GM12801 (cell line): ENCODE measurements at regions not wholly inside any gene's neighbourhood (a gene's known extent, or its start where the extent isn't known, plus 50 kb on each side); places are given as distances from the start of the nearest gene placed in this dataset.

Source experiments
- TF ChIP-seq, protein P1 (sequence below): IDR thresholded peaks from one replicate; pipeline ENCODE4 v1.5.1; 2011; ENCODE audit warnings: control low read depth; ENCODE audit not compliant: insufficient read length; ENCODE audit errors: extremely low read depth

DNA sequence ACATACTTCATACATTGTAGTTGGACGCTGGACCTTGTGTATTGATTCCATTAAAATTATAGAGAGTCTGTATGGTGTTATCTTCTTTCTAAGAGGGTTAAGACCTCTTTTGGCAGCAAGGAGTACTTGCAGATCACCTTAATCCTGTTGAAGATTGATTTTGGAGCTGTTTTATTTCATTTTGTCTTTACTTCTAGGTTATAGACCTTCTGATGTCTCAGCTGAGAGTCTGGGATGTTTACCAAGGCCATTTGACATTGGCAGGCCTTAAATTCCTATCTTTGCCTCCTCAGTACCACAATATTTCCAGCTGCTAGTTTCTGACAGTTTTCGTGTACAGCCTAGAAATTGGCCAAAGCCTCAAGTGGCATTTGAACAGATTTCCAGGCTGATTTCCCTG lies 338.0 kb downstream of the LMO4 start:
- TF ChIP-seq, protein P1, sequence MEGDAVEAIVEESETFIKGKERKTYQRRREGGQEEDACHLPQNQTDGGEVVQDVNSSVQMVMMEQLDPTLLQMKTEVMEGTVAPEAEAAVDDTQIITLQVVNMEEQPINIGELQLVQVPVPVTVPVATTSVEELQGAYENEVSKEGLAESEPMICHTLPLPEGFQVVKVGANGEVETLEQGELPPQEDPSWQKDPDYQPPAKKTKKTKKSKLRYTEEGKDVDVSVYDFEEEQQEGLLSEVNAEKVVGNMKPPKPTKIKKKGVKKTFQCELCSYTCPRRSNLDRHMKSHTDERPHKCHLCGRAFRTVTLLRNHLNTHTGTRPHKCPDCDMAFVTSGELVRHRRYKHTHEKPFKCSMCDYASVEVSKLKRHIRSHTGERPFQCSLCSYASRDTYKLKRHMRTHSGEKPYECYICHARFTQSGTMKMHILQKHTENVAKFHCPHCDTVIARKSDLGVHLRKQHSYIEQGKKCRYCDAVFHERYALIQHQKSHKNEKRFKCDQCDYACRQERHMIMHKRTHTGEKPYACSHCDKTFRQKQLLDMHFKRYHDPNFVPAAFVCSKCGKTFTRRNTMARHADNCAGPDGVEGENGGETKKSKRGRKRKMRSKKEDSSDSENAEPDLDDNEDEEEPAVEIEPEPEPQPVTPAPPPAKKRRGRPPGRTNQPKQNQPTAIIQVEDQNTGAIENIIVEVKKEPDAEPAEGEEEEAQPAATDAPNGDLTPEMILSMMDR: no peak

DNA sequence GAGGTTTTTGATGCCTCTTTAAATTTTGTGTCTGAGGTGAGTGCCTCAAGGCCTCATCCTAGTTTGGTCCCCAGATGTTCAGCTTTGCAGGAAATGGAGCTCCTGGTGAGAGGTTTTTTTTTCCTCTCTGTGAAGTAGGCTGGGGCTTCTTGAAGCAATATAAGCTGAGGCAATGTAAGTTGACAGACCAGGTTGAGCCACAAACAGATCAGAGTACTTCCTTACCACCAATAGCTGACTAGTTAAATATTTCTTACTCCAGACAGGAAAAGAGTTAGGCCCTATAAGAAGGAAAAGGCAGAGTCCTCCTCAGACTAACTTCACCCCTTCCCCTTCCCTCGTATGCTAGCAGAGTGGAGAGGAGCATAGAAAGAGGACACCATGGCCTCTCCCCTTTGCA lies 341.0 kb downstream of the LMO4 start:
- TF ChIP-seq, protein P1: no peak

DNA sequence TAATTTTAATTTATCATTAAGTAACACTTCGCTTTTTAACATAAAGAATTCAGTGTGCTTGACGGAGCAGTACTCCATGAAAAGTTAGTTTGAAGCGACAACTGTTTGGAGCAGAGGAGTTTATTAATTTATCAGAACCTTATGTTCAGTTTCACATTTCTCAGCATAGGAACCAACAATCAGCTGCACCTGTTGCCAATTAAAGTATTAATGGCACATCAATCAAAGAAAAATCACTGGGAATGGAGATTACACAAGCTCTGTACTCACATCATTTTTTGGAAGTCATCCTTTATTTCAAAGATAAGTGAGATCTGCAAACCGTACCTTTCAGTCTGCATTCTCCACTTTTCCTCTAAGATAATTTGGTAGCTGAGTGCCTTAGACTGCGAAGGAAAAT lies 344.6 kb downstream of the LMO4 start:
- TF ChIP-seq, protein P1: no peak

DNA sequence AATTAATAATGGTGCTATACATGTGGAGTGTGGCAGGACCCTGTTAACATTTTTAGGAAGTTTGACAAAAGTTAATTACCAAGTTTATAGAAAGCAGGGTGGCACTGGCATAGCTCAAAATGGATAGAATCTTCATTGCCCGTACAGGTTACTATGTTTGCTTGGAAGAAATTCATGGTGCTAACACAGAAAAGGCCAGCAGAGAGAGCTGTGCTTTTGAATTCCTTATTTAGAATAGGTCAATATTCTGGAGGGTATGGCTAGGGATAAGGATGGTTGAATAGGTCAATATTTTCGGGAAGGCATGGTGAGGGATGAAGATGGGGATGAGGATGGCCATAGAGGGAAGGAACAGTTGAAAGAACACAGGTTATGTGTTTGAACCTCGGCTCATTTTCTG lies 345.1 kb downstream of the LMO4 start:
- TF ChIP-seq, protein P1: no peak

DNA sequence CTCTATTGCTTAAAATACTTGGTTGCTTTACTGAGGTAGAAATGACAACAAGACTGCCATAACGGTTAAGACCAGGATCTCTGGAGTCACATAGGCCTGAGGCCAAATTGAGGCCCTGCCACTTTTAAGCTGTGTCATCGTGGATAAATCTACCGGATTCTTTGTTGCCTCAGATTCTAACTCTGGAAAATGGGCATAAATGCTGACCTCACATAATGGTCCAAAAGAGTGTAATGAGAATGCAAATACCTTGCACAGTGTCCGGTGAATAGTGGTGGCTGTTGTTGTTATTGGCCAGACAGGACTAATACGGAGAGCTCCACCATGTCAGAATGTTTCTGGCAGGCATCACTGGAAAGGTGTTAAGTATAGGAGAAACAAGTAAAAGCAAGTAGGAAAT lies 346.1 kb downstream of the LMO4 start:
- TF ChIP-seq, protein P1: no peak

DNA sequence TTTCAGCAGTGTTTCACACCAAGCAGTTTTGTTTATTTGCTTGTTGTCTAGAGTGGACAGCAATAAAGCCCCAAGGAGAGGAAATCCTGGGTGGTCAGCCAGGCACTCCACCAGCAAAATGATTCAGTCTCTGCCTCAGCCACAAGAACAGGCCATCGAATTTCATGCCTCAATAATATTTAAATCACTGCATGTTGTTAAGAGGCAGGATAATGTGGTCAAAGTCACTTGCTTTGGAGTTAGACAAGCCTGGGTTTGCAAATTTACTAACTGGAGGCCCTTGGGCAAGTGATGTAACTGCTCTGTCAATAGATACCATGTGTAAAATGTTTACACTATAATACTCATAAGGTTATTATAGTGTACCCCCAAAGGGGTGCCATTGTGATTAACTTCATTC lies 349.6 kb downstream of the LMO4 start:
- TF ChIP-seq, protein P1: no peak

DNA sequence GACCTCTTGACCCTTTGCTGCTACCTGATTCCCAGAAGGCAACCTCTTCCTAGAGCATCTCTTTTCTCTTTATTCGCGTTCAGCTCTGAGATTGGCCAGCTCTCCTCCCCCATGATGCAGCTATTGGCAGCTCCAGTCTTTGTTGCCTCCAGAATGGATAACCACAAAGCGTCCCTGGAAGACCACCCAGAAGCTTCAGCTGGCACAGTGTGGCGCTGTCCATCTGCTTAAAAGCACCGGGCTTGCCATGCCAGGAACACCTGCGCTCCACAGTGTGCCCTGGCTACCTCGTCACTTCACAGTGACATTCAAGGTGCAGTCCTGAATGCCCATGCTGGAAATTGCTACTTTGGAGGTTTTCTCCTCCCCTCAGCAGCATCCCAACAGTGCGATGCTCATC lies 353.9 kb downstream of the LMO4 start:
- TF ChIP-seq, protein P1: no peak
